ENCODE measurements at regions not wholly inside any gene's neighbourhood (a gene's known extent, or its start where the extent isn't known, plus 50 kb on each side); places are given as distances from the start of the nearest gene placed in this dataset.

- TF ChIP-seq CTCF (IDR thresholded peaks at IDR 0.05; ENCODE audit: control insufficient read depth, insufficient read depth, low read depth, low read length, missing control alignments) = no peak
- no peak overlapping the region for H3K4me3 ChIP-seq (ENCODE audit: control insufficient read depth, low read depth, low read length)
- DNase-seq (ENCODE audit: low read depth) = no peak
Observed at GRCh38 chr1:184875218-184875617, 99.1 kb downstream of the NIBAN1 start.

- no peak for TF ChIP-seq CTCF (IDR thresholded peaks at IDR 0.05; ENCODE audit: control insufficient read depth, insufficient read depth, low read depth, low read length, missing control alignments)
- DNase-seq (ENCODE audit: low read depth) = no peak
- no peak overlapping the region for H3K4me3 ChIP-seq (ENCODE audit: control insufficient read depth, low read depth, low read length)
Observed at GRCh38 chr1:184870319-184870718, 104.0 kb downstream of the NIBAN1 start.

GRCh38 chr1:184867866-184868689 is 106.2 kb downstream of the NIBAN1 start:
- H3K4me3 ChIP-seq (ENCODE audit: control insufficient read depth, low read depth, low read length) = no peak overlapping the region
- DNase-seq (ENCODE audit: low read depth) = no peak
- no peak for TF ChIP-seq CTCF (IDR thresholded peaks at IDR 0.05; ENCODE audit: control insufficient read depth, insufficient read depth, low read depth, low read length, missing control alignments)

GRCh38 chr1:184866991-184867788 is 107.1 kb downstream of the NIBAN1 start:
- peak; percentile 96 for DNase-seq (ENCODE audit: low read depth)

DNA sequence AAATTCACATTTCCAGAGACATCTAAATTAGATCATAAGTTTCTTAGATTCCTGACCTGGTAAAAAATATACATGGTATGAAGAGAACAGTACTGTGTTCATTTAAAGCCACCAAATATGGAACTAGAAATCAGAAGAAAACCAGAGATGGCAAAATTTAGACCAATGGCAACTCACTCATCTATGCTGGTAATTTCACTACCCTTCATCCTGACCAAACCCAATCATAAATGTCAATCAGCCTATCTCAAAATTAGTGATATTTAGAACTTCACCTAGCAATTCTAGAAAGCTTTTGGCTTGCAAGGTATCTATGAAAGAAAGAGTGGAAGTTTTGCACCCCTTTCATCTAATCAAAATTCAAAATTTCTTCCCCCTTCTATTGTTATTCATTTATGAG is 107.7 kb downstream of the NIBAN1 start:
- no peak for DNase-seq (ENCODE audit: low read depth)
- no peak overlapping the region for H3K4me3 ChIP-seq (ENCODE audit: control insufficient read depth, low read depth, low read length)
- TF ChIP-seq CTCF (IDR thresholded peaks at IDR 0.05; ENCODE audit: control insufficient read depth, insufficient read depth, low read depth, low read length, missing control alignments) = no peak

More at GRCh38 chr1:184866991-184867788, 107.1 kb downstream of the NIBAN1 start:
- no peak overlapping the region for H3K4me3 ChIP-seq (ENCODE audit: control insufficient read depth, low read depth, low read length)
- no peak for TF ChIP-seq CTCF (IDR thresholded peaks at IDR 0.05; ENCODE audit: control insufficient read depth, insufficient read depth, low read depth, low read length, missing control alignments)

DNA sequence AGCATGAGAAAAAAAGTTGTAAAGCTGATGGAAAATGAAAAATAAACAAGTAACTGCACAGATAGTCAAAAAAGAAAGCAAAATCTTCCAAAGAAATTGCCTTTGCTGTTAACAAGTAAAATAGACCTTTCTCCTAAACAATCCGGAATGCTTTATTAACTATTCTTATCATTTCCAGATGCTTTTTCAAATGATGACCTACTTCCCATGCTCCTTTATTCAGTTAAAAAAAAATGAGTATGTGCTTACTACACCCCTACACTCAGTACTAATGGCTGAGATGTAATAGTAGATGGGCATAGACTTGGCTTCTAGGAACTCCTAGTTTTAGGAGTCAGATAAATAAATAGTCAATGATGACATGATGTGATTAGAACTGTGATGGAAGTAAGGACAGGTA is 108.5 kb downstream of the NIBAN1 start:
- DNase-seq (ENCODE audit: low read depth) = no peak
- no peak for TF ChIP-seq CTCF (IDR thresholded peaks at IDR 0.05; ENCODE audit: control insufficient read depth, insufficient read depth, low read depth, low read length, missing control alignments)
- no peak overlapping the region for H3K4me3 ChIP-seq (ENCODE audit: control insufficient read depth, low read depth, low read length)

All from AG09309 (cell line).